ENCODE measurements at regions not wholly inside any gene's neighbourhood (a gene's known extent, or its start where the extent isn't known, plus 50 kb on each side); places are given as distances from the start of the nearest gene placed in this dataset.

DNA sequence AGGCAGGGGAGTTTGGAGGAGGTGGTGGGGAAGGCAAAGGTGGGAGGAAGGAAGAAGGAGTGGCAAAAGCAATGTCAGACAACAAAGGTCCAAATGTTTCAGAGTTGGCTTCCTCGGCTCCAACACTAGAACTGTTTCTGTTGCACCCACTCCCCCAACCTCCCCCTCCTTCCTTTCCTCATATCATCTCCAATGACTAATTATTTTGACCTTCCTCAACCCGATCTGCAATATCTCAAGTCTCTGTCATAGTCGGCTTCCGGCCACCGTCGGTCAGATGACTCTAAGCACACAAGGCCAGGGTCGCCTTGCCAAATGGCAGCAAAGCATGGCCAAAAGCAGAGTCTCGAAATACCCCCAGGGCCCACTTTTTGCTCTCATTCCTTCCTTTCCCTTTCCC lies 637.0 kb upstream of the TBX3 start:
- TF ChIP-seq ZFX (IDR thresholded peaks at IDR 0.05), result no peak
- TF ChIP-seq, protein P1, sequence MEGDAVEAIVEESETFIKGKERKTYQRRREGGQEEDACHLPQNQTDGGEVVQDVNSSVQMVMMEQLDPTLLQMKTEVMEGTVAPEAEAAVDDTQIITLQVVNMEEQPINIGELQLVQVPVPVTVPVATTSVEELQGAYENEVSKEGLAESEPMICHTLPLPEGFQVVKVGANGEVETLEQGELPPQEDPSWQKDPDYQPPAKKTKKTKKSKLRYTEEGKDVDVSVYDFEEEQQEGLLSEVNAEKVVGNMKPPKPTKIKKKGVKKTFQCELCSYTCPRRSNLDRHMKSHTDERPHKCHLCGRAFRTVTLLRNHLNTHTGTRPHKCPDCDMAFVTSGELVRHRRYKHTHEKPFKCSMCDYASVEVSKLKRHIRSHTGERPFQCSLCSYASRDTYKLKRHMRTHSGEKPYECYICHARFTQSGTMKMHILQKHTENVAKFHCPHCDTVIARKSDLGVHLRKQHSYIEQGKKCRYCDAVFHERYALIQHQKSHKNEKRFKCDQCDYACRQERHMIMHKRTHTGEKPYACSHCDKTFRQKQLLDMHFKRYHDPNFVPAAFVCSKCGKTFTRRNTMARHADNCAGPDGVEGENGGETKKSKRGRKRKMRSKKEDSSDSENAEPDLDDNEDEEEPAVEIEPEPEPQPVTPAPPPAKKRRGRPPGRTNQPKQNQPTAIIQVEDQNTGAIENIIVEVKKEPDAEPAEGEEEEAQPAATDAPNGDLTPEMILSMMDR (conservative IDR thresholded peaks at IDR 0.05), result no peak
- no peak overlapping the region for H3K27ac ChIP-seq

- TF ChIP-seq, protein P1 (conservative IDR thresholded peaks at IDR 0.05), result no peak
- no peak for TF ChIP-seq ZFX (IDR thresholded peaks at IDR 0.05)
- no peak overlapping the region for H3K27ac ChIP-seq
These were observed 636.5 kb upstream of the TBX3 start for GRCh38 chr12:115320451-115320850.

DNA sequence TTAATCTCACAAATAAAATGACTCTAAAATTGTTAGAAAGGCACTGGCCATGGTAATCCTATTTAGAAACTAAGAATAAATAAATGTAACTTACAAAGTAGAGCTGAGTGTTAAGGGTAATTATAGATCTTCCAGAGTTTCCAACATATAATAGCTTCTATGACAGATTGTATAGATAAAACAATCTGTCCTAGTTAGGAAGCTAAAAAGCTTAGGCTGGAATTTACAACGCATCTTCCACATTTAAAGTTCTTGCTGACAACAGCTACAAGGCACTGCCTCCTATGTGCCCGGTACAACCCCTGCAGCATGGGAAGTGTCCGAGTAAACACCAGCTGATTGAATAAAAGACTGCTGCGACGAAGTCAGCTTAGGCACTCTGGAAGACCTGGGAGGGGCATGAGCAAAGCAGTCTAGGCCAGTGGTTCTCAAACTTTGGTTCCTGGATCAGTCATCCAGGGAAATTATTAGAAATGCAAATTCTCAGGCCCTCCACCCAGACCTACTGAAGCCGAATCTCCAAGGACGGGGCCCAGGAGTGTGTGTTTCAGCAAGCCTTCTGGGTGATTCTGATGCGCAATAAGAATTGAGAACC lies 635.6 kb upstream of the TBX3 start:
- no peak overlapping the region for H3K27ac ChIP-seq
- TF ChIP-seq, protein P1 (conservative IDR thresholded peaks at IDR 0.05), result no peak
- TF ChIP-seq ZFX (IDR thresholded peaks at IDR 0.05), result no peak

DNA sequence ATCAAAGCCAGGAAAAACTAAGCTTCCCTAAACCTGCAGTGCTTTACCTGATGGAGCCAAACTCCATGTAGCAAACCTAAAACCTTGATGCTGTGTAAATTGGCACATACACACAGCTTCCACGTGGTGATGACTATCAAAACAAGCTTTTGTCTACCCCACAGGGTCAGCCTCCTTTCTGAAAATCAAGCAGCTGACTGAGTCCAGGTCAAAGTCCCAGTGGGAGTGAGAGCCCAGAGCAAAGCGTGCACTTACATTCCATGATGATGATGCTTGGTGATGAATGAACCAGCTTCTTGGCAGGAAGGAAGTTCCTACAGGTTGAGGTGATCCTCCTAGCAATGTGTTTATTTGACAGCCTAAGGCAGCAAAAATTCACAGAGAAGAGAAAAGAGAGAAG lies 630.0 kb upstream of the TBX3 start:
- no peak overlapping the region for H3K27ac ChIP-seq
- TF ChIP-seq, protein P1 (conservative IDR thresholded peaks at IDR 0.05), result no peak
- TF ChIP-seq ZFX (IDR thresholded peaks at IDR 0.05), result no peak

GRCh38 chr12:115312901-115313300 lies 628.9 kb upstream of the TBX3 start:
- TF ChIP-seq, protein P1 (conservative IDR thresholded peaks at IDR 0.05), result no peak
- no peak for TF ChIP-seq ZFX (IDR thresholded peaks at IDR 0.05)
- H3K27ac ChIP-seq, result no peak overlapping the region

DNA sequence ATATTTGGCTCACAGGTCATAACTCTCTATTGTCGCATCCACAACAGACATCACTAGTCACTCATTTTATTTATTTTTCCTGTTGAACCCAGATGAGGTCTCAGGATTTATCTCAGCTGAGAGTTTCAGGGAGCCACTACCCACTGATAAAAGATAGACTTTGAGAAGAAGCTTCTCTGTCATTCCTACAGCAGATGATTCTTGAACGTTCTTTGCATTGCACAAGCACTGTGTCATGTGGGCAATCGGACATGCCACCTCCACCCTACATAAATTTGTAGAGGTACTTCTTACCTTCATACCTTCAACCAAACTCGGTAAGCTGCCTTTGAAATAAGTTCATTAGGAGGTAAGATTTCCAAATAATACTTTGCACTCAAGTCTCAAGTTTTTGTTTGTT lies 627.9 kb upstream of the TBX3 start:
- TF ChIP-seq ZFX (IDR thresholded peaks at IDR 0.05), result no peak
- TF ChIP-seq, protein P1 (conservative IDR thresholded peaks at IDR 0.05), result no peak
- no peak overlapping the region for H3K27ac ChIP-seq

DNA sequence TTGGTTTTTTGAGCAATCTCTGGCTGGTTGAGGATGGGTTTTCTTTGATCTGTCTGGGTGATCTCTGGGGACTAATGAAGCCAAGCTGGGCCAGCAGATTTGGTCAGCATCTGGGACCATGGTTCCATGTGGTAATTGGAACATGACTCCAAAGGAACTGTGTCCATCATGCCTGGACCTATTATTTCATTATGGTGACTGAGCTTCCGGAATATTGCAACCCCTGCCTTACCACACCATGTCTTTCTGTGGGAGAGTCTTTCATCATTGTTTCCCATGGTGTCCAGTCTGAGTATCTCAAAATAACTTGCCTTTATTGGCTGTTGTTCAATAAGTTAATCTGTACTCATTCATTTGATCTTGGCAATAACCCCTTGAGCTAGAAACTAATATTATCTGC lies 624.9 kb upstream of the TBX3 start:
- no peak overlapping the region for H3K27ac ChIP-seq
- TF ChIP-seq, protein P1 (conservative IDR thresholded peaks at IDR 0.05), result no peak
- TF ChIP-seq ZFX (IDR thresholded peaks at IDR 0.05), result no peak

Measured in C4-2B (cell line).